GM21737 (cell line): ENCODE measurements at regions not wholly inside any gene's neighbourhood (a gene's known extent, or its start where the extent isn't known, plus 50 kb on each side); places are given as distances from the start of the nearest gene placed in this dataset.
"Not testable (repeated sequence)": the region's sequence is repeated elsewhere in the genome, so short reads cannot be mapped to it uniquely, and the experiment has no call there.

Experiments used
- ATAC-seq: cut with Tn5 transposase; IDR thresholded peaks from one replicate; pipeline ENCODE4 v1.9.1; 2021; ENCODE audit warnings: mild to moderate bottlenecking, moderate library complexity; ENCODE audit not compliant: unreplicated experiment

- no peak for ATAC-seq
These were observed 777.3 kb downstream of the CCSER2 start for GRCh38 chr10:85105614-85106255.

DNA sequence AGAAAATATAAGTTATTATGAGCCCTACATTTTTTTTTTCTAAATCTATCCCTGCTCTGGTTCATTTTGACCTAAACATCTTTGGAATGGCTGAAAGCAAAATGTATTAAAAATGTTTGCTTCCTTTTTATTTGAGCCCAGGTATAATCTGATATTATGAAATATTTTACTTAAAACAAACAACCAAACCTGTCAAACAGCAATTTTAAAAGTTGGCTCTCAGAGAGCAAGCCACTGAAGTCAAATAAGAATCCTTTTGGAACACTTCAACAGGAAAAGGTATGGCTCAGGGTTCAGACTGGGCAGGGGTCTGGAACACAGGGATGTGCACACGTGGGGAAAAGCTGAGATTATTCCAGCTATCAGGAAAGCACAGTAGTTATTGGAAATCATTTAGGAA is 782.9 kb downstream of the CCSER2 start:
- no peak for ATAC-seq

DNA sequence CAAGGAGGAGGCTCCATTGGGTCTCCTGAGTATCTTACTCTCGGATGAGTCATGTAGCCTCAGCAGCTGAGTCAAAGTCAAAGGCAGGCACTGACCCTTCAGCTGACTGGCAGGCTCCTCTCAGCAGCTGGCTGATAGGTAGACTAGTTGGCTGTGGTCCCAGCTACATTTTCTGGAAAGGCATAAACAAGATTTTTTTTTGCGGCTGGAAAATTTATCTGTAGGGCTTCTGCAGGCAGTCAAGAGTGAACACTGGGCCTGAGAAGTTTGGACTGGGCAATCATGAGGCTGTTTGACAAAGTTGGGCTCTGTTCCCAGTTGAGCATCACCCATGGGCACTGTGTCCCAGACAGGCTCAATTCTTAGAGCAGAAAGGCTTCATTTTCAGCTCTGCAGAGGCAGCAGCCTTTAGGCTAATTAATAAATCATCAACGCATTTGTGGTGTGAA is 796.2 kb downstream of the CCSER2 start:
- no peak for ATAC-seq

DNA sequence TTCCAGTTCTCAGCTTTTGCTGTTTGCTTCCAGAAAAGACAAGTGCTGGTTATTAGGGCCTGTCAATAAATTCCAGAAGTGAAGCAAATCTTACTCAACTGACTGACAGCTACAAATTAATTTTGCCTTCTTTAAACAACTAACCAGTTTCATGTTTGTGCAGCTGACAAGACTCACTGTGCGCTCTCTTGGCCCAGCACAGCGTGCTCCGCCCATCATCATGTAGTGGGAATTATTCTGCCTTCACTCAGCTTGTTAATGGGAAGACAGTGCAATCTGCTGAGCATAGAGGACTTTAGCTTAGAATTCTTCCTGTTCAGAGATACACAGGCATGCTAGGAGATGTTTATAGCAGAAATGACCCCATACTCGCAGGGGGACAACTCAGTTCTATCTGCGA is 808.9 kb downstream of the CCSER2 start:
- no peak for ATAC-seq

DNA sequence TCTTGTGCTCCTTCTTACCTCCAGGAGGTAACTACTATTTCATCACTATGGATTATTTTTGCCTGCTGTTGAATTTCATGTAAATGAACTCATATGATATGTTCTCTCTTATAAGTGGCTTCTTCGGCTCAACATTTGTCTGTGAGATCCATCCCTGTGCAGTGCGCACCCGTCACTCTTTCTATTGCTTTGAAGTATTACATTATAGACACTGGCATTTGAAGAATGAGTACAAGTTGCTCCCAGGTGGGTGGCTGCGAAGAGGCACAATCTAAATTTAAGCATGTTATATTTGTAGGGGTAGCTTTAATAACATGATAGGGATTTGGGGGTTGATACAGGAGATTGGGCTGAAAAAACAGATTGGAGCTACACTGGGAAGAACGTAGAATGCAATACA is 809.7 kb downstream of the CCSER2 start:
- ATAC-seq = no peak

DNA sequence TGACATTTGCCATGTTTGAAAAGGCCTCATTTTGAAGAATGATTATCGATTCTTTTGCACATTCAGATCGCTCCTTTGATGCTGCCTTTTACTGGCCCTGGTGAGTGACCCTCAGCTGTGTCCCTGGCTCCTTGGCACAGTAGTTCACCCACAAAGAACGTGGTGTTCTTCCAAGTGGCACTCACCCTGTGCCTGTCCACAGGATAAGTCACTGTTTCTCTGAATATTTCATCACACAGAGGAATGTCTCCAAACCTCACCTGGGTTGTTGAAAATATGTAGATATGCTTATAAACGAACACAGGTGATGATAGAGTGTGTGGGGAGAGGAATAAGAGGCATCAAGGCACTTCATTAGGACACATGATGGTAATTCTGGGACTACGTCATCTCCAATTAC is 810.7 kb downstream of the CCSER2 start:
- ATAC-seq = no peak

GRCh38 chr10:85141520-85141919 is 813.1 kb downstream of the CCSER2 start:
- not testable (repeated sequence) for ATAC-seq

DNA sequence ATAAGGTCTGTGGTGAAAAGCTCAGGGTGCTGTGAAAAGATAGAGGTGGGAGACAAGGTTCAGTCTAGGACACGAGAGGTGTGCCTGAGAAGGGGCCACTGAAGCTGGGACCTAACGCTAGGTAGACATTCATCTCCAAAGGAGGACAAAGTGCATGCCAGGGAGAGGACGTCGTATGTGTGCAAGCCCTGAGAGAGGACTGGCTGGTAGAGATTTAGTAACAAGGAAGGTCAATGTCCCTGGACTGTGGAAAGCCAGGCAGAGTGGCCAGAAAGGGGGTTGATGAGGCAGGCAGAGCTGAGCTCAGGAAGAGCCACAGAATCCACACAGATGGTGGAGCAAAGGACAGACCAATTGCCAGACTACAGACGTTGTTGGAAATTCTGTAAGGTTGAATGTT is 817.6 kb downstream of the CCSER2 start:
- ATAC-seq = no peak

DNA sequence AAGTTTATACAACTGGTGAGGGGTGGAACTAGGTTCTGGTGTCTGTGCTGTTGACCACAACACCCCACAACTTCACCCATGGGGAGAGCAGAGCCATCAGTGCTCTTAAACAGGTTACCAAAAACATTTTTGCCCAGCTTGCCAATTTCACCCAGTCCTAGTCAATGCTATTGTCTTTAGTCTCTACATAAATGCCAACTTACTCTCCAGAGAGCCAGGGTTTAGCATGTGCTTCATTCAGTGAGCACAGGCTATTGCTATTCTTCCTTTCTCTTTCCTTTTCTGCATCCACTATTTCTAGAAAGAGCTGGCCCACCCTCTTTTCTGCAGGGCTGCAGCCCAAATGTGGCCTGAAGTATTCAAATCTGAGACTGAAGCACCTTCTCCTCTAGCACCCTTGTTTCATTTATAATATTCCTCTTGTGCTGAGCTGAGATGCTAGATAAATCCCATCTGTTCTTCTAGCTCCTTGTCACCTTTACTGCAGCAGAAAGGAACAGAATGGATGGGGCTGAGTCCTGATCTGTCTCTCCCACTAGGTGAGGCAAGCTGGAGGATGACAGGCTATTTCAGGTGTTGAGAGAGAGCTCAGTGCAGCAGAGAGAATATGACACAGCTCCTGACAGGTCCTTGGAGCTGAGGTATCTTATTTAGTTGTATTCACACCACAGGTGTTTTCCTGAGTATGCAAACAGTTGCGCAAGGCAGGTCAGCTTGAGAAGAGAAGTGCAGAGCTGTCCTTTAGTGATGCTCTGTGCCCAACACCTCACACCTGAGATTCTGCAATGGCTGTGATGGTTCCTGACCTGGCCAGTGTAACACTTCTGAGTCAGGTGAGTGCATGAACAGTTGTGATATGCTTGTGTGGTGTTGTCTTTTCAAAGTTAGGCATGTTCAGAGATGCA is 819.2 kb downstream of the CCSER2 start:
- ATAC-seq = no peak

DNA sequence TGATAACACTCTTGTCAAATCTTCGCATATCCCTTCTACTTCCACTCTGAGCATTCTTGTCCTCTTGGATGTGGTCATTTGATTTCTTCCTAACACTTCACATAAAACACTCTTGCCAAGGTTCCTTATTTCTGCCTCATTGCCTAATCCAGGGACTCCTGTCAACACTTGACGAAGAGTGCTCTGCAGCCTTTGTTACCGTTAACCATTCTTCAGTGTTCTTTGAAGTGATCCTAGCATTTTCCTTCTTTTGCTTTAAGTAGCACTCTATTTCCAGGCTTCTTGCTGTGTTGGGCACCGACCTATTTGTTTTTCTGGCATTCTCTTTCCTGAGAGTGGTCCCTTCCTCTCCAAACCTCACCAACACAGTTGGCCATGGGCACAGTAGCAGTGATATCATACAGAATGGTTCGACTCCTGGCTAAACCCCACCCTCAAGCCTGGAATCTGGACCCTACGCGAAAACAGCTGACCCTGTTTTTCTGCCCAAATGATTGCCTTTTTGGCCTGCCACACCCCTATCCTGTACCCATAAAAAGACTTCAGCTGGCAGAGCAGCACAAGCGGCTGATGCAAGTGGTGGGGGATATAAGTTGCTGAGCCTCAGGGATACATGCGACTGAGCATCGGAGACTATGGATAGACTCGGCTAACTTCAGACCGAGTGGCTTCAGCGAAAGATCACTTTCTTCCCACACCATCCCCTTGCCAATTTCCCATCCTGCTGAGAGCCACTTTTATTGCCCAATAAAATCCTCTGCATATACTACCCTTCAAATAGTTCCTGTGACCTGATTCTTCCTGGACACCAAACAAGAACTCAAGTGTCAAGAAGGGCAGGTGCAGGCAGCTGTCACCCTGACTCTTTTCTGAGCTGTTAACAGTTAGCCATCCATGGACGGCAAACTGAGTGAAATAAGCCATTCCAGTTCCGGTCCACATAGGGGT is 820.6 kb downstream of the CCSER2 start:
- no peak for ATAC-seq

DNA sequence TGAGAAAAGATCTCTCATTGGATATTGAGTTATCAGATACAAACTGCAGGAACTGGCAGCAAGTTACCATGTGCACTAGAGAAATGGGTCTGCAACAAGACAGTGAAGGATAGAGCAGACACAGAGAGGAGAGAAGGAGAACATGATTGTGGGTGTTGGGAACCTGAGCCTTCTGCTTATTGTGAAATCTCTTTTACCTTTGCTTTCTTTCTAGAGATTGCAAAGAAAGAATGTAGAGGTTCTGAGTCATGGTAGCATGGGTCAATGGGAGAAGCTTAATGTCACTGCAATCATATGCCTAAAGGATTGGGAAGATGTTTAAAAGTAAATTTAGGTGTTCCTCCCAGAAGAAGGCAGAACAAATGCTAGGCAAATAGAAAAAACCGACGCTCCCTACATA is 821.4 kb downstream of the CCSER2 start:
- no peak for ATAC-seq

- no peak for ATAC-seq
These were observed 823.1 kb downstream of the CCSER2 start for GRCh38 chr10:85151506-85151905.

- ATAC-seq = no peak
These were observed 824.1 kb downstream of the CCSER2 start for GRCh38 chr10:85152496-85152895.

GRCh38 chr10:85152911-85153310 is 824.5 kb downstream of the CCSER2 start:
- ATAC-seq = no peak

GRCh38 chr10:85157206-85157605 is 828.8 kb downstream of the CCSER2 start:
- no peak for ATAC-seq

DNA sequence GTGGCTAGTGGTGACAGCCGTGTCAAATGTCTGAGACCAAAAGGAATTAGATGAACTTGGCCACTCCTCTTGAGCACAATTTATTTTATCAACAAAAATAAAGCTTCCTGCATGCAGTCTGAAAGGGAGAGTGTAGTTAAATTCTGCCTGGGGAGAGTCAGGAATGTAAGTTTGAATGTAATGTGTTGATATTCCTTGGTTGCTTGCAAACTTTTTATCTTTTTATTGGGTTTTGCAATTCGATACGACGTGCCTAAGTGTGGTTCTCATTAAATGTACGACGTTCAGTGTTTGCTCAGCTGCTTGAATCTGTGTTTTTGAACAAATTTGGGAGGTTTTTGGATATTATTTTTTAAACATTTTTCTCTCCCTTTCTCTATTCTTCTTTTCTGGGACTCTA is 839.9 kb downstream of the CCSER2 start:
- ATAC-seq = no peak

DNA sequence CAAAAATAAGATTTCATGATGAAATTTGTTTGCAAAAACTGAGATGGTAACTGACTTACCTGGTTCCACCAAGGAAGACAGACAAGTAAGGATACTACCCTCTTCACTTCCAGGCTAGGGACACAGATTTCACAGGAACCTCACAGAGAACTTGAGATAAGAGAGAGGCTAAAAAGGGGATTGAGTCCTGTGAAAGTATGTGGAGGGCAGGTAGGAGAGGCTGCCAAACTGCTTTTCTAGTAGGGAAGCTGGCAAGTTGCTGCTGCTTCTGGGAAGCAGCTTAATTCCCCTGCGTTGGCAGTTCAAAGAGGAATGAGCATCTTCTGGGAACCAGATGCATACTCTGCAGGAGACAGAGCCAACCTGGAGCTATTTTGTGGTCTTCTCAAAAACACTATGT is 841.6 kb downstream of the CCSER2 start:
- no peak for ATAC-seq

GRCh38 chr10:85175635-85176034 is 847.2 kb downstream of the CCSER2 start:
- no peak for ATAC-seq

- ATAC-seq = no peak
These were observed 849.4 kb downstream of the CCSER2 start for GRCh38 chr10:85177767-85178166.

DNA sequence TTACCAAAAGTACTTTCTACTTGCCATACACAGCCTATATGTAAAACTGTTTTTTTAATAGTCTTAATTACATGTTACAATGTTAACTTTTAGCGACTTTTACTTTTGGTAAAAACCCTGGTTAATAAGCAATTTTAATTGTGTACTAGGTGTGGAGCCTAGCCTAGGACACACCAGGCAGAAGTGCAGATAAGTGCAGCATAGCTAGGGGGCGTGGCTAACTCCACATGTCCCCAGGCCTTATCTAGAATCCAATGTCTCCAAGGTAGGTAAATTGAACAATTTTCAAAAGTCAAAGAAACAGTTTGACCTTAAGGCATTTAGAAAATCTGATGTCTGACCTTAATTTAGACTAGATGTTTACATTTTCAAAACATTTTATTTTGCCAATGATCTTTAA is 858.7 kb downstream of the CCSER2 start:
- ATAC-seq = no peak

GRCh38 chr10:85188770-85189484 is 860.5 kb downstream of the CCSER2 start:
- no peak for ATAC-seq
